ENCODE measurements at regions not wholly inside any gene's neighbourhood (a gene's known extent, or its start where the extent isn't known, plus 50 kb on each side); places are given as distances from the start of the nearest gene placed in this dataset.

DNA sequence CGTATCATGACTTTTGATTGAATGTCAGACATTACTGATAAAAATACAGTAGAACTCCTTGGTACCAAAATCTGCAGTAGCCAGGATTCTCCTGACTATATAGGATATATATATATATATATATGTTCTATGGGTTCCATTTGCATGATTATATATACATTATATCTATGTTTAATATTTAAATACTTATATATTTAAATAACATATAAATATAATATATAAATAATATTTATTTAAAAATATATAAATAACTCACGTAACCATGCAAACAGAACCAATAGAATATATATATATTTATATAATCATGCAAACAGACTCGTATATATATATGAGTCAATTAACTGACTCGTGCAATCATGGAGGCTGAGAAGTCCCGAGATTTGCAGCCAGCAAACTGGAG is 278.8 kb upstream of the PLXNA2 start:
- DNase-seq = no peak

GRCh38 chr1:208524376-208524775 is 280.2 kb upstream of the PLXNA2 start:
- no peak for DNase-seq

DNA sequence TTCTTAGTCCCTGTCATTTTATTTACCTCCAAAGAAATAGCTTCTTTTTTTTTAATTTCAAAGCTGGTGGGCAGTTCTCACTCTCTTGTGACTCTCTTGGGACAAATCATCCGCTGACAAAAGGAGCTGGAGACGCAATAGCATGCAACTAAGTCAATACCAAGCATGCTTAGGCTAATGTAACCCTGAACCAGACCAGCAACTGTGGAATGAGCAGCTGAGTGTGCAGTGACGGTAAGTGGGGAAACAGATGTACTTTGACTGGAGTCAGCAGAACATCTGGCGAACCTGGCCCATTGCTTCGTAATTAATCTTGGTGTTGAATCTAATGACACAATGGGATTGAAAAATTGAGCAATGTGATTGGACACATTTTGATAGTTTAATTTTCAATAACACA is 280.7 kb upstream of the PLXNA2 start:
- no peak for DNase-seq

- no peak for DNase-seq
Measured at GRCh38 chr1:208525417-208525816, 281.2 kb upstream of the PLXNA2 start.

DNA sequence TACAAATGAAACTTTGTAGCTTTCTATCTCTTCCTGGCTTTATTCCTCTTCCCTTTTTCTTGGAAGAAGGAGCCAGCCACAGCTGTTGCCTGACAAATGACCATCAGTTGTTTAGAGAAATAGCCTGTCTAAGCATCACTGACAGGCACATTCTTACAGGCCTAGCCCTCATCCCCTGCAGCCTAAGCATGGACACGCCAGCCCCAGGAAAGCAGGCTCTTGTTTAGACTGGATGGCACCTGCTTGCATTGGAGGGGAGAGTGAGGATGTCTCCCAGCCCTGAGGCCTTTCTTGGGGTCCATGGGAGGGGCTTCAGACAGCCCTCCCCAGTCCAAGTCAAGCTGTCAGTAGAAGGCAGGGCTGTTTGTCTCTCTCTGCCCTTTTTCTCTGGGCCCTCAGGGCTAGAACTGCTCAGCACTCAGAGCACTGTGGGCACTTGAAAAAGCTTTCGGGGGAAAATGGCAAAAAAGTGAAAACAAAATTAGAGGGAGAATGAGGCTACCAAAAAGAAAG is 282.5 kb upstream of the PLXNA2 start:
- no peak for DNase-seq

GRCh38 chr1:208527156-208527555 is 283.0 kb upstream of the PLXNA2 start:
- DNase-seq = no peak

GRCh38 chr1:208528578-208529240 is 284.5 kb upstream of the PLXNA2 start:
- no peak for DNase-seq

- peak; percentile 8 for DNase-seq
Measured at GRCh38 chr1:208531003-208531750, 287.0 kb upstream of the PLXNA2 start.

DNA sequence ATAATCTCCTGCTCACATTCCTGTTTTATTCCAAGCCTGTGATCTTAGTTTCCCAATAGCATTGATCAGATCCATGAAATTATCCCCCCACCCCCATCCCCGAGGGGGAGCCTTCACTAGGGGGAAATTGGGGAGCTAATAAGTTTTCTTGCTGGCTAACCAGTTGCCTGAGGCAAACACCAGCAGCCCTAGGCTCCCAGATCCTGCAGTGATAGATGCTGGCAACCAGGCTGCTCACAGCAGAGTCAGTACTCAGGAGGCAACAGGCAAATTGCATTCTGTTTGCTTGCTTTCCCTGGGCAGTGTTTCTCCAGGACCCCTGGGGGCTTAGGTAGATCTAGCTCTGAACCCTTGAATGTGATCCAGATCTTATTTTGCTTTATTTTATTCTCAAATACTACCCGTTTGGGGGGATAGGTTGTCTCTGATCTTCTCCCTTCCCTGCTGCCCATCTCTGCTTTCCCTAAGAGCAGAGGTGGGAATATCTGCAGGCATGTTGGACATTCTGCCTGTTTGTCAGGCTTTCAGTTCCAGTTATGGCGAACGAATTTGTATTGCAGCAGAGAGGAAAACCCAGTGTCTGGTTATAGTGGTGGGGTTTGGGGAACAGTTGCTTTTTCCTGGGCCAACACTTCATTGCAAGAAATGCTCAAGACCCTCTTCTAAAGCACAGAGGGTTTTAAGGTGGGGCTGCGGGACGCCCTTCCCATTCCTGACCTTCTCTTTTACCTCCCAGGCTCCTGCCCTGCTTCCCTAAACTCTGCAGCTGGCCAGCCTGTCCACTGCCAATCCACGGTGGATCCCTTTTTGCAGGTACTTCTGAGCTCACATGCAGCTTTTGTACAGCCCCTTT is 289.8 kb upstream of the PLXNA2 start:
- DNase-seq = no peak

- no peak for DNase-seq
Measured at GRCh38 chr1:208534599-208534897, 290.4 kb upstream of the PLXNA2 start.

DNA sequence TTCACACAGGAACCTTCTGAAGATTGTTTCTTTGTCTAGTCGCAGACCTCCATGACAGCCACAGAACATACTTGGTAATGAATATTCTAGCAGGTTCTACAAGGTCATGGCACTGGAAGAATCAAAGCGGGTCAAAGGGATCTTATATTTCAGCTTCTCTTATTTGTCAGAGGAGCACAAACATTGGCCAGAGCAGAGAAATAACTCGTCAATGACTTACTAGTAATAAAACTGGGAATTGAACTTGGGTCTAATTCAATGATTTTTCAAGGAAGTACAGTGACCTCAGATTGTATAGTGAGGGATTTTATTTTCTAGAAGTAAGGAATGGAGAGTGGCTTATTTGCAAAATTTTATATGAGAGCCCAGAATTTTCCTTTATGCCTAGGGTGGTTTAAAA is 290.8 kb upstream of the PLXNA2 start:
- no peak for DNase-seq

- DNase-seq = no peak
Measured at GRCh38 chr1:208535511-208535910, 291.3 kb upstream of the PLXNA2 start.

DNA sequence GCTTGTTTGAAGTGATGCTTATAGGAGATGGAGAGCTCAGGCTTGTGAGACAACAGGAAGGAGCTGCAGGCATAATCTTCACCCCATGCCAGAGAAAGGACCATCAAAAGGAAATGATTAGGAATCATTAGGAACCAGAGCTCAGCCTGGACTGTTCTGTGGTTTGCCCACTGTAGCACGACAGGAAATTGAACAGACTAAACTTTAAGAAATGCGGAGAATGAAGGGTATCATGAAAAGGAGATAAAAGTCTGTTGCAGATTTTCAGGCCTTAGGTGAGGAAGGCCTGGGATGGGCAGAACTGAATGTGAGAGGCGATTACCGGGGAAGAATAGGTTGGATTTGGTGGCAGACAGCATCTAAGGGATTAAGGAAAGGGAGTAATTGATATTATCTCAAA is 292.0 kb upstream of the PLXNA2 start:
- no peak for DNase-seq

- no peak for DNase-seq
Measured at GRCh38 chr1:208537198-208537597, 293.0 kb upstream of the PLXNA2 start.

DNA sequence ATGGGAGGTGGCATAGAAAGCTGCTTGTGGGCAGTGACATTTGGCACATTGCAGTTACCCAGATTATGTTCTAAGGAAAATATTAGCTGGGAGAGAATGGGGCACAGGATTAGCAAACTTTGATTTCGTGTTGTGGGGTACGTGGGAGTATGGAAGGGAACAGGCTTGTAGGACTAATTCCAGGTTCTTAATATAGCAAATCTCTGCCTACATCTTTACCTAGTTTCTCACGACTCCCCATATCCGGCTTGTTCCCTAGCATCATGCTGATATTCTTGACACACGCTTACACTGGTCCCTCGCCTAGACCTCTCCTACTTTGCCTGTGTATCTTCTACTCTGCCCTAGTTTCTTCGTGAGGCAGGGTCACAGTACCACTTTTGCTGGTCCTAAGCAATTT is 293.9 kb upstream of the PLXNA2 start:
- no peak for DNase-seq

GRCh38 chr1:208538587-208538986 is 294.4 kb upstream of the PLXNA2 start:
- DNase-seq = no peak

DNA sequence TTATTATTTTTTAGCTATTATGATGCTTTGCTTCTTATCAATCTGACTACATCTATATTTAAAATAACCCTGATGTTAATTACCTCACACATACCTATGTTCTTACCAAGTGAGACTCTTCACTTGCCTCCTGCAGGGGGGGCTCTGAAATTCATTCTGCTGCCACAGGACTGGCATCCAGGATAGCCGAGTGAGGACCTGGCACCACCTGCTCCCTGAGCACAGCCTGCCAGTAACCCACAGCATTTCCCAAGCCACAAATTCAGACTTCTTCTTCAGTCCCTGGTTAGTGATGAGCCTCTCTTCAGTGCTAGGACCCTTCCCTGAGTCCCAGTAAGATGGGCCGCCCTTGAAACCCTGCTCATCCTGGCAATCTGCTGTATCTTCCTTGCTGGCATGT is 296.5 kb upstream of the PLXNA2 start:
- DNase-seq = no peak

GRCh38 chr1:208541225-208541855 is 297.2 kb upstream of the PLXNA2 start:
- DNase-seq = no peak

DNA sequence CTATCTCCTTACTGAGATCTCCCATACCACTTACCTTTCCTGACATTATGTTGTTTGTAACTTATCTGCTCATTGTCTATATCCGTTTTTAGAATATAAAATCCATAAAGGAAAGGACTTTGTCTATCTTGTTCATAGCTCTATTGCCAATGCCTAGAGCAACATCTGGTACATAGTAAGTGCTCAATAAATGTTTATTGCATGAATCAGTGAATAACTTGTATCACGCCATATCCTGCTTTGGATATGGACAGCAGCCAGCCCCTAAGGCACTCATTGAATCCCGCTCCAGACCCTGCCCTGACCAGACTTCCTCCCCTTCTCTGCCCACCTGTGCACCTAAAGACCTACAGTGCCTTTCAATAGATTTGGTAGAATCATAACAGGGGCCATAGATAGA is 298.1 kb upstream of the PLXNA2 start:
- no peak for DNase-seq

DNA sequence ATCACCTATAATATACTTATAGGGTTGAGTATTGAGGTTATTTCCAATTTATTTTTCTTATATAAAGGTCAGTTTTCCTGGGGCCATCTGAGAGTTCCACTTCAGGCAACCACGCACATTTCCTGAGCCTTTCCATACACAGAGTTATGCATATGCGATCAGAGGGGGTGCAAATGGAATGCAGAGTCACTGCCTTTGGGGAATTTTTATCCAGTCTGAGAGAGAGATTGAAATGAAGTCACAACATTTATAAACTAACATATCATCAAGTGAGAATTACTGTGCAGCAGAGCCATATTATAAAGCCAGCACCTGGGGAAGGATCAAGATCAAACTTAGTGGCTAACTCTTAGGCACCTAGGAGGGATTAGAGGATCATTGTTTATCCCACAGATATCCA is 299.9 kb upstream of the PLXNA2 start:
- no peak for DNase-seq

GRCh38 chr1:208544794-208545193 is 300.6 kb upstream of the PLXNA2 start:
- DNase-seq = no peak

DNA sequence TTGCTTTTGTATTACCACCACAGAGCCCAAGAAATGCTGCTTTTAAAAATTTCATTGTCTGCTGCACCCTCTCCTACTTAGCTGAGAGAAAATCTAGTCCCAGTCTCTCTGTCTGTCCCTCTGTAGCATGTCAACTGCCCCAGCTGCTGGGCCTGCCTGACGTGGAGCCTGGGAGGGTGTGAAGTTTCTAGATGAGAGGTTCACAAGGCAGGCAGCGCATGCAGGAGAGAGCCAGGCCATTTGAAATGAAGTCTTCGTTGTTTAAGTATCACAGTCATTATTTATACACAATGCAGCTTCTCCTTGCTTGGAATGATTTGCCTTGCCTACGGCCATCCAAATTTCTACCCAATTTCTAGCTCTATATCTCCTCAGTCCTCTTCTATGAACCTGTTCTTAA is 306.8 kb upstream of the PLXNA2 start:
- no peak for DNase-seq

GRCh38 chr1:208551633-208552320 is 307.6 kb upstream of the PLXNA2 start:
- DNase-seq = no peak

All from RPMI8226 (cell line).